ENCODE measurements at regions not wholly inside any gene's neighbourhood (a gene's known extent, or its start where the extent isn't known, plus 50 kb on each side); places are given as distances from the start of the nearest gene placed in this dataset.

DNA sequence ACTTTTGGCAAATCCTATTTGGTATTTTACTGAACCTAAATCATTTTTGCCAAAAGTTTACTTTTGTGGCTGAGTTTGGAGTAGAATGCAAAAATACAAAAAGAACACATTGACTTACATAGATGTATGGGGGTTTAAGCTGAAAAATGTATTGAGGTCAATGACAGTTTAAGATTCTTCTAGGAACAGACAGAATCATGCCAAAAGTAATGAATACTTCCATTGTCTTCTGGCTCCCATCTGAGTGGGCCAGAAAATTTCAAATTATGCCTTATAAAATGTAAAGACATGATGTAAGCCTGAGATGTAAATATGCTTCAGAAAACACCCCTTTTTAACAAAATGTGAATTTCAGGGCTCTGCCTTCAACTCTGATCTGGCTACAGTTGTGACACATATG, 375.1 kb upstream of the DPH6 start:
- no peak overlapping the region for H3K9ac ChIP-seq (ENCODE audit: low read length)
- DNase-seq (ENCODE audit: low read depth), result no peak
- no peaks in the 10 kb centered on the region for H3K36me3 Mint-ChIP-seq (ENCODE audit: low read depth, unreplicated experiment)
- no peak overlapping the region for H2AFZ ChIP-seq (ENCODE audit: low read depth, low read length)
- H3K9me3 Mint-ChIP-seq (ENCODE audit: unreplicated experiment), result no peaks in the 10 kb centered on the region
- H3K4me2 ChIP-seq (ENCODE audit: low read length), result no peak overlapping the region
- no peak overlapping the region for H3K27ac ChIP-seq (ENCODE audit: low read depth, low read length)
- H3K79me2 ChIP-seq (ENCODE audit: insufficient read depth, low read length), result no peaks in the 10 kb centered on the region
- H3K36me3 ChIP-seq (ENCODE audit: insufficient read depth, low read length), result no peaks in the 10 kb centered on the region
- no peaks in the 10 kb centered on the region for H4K20me1 ChIP-seq (ENCODE audit: insufficient read depth, low read length)
- no peak overlapping the region for H3K4me3 Mint-ChIP-seq (ENCODE audit: unreplicated experiment)
- no peaks in the 10 kb centered on the region for H3K9me3 ChIP-seq (ENCODE audit: insufficient read depth, low read depth, low read length)
- H3K4me1 ChIP-seq (ENCODE audit: insufficient read depth, low read length), result no peaks in the 10 kb centered on the region
- H3K27me3 ChIP-seq (ENCODE audit: insufficient read depth, low read length), result no peaks in the 10 kb centered on the region
- H3K27ac Mint-ChIP-seq (ENCODE audit: unreplicated experiment), result no peak overlapping the region
- no peaks in the 10 kb centered on the region for H3K27me3 Mint-ChIP-seq (ENCODE audit: low read depth, unreplicated experiment)
- H3K4me3 ChIP-seq (ENCODE audit: insufficient read depth, low read depth, low read length), result no peak overlapping the region
- TF ChIP-seq EZH2 (IDR thresholded peaks at IDR 0.05; ENCODE audit: insufficient read depth, low read length), result no peak
- TF ChIP-seq, protein P1, sequence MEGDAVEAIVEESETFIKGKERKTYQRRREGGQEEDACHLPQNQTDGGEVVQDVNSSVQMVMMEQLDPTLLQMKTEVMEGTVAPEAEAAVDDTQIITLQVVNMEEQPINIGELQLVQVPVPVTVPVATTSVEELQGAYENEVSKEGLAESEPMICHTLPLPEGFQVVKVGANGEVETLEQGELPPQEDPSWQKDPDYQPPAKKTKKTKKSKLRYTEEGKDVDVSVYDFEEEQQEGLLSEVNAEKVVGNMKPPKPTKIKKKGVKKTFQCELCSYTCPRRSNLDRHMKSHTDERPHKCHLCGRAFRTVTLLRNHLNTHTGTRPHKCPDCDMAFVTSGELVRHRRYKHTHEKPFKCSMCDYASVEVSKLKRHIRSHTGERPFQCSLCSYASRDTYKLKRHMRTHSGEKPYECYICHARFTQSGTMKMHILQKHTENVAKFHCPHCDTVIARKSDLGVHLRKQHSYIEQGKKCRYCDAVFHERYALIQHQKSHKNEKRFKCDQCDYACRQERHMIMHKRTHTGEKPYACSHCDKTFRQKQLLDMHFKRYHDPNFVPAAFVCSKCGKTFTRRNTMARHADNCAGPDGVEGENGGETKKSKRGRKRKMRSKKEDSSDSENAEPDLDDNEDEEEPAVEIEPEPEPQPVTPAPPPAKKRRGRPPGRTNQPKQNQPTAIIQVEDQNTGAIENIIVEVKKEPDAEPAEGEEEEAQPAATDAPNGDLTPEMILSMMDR (IDR thresholded peaks at IDR 0.05; ENCODE audit: insufficient read depth, low read depth, low read length), result no peak
- peaks cover 5% of the 10 kb centered on the region for H3K4me1 Mint-ChIP-seq (ENCODE audit: low read depth, unreplicated experiment)
- FAIRE-seq, result no peak

DNA sequence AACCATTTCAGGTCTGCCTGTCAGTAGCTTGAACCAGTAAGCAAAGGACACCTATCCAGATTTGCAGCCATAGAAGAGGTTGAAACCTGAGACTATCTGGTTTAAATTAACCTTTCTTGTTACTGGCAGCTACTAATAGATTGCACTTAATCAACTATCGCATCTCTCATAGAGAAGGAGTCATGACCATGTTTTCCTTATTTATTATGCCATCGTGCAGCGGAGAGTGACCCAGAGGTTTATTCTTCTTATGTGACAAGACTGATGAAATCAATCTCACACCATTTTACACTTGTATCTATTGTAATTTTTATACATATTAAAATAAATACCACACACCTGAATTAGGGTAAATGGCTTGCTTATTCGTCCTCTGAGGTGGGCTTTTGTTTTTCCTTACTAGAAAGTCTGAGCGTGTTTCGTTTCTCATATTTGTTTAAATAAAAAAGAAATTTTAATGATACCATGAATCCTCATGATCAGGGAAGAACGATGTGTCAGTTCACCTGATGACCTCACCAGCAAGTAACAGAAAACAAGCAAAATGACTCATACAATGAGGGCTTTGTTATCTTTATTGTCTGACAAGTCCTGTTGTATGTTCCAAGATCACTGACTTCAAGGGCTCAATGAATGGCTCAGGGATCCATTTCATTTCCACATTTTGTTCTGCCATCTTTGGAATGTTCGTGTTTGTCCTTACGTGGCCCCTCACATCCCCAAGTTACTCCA, 379.5 kb upstream of the DPH6 start:
- peak; percentile 40 for DNase-seq (ENCODE audit: low read depth)

More for the DNA sequence above, 379.5 kb upstream of the DPH6 start:
- H3K4me3 Mint-ChIP-seq (ENCODE audit: unreplicated experiment), result no peak overlapping the region
- peak overlapping the region; percentile 81 for H3K27ac Mint-ChIP-seq (ENCODE audit: unreplicated experiment)
- FAIRE-seq, result no peak
- no peaks in the 10 kb centered on the region for H4K20me1 ChIP-seq (ENCODE audit: insufficient read depth, low read length)
- no peak for TF ChIP-seq EZH2 (IDR thresholded peaks at IDR 0.05; ENCODE audit: insufficient read depth, low read length)
- TF ChIP-seq, protein P1 (IDR thresholded peaks at IDR 0.05; ENCODE audit: insufficient read depth, low read depth, low read length), result no peak
- no peaks in the 10 kb centered on the region for H3K36me3 Mint-ChIP-seq (ENCODE audit: low read depth, unreplicated experiment)
- H3K4me2 ChIP-seq (ENCODE audit: low read length), result no peak overlapping the region
- H3K4me3 ChIP-seq (ENCODE audit: insufficient read depth, low read depth, low read length), result no peak overlapping the region
- peaks cover 5% of the 10 kb centered on the region for H3K4me1 Mint-ChIP-seq (ENCODE audit: low read depth, unreplicated experiment)
- H3K79me2 ChIP-seq (ENCODE audit: insufficient read depth, low read length), result no peaks in the 10 kb centered on the region
- no peak overlapping the region for H3K9ac ChIP-seq (ENCODE audit: low read length)
- H3K27me3 ChIP-seq (ENCODE audit: insufficient read depth, low read length), result no peaks in the 10 kb centered on the region
- no peaks in the 10 kb centered on the region for H3K9me3 Mint-ChIP-seq (ENCODE audit: unreplicated experiment)
- no peak overlapping the region for H3K27ac ChIP-seq (ENCODE audit: low read depth, low read length)
- no peaks in the 10 kb centered on the region for H3K4me1 ChIP-seq (ENCODE audit: insufficient read depth, low read length)
- peak overlapping the region; percentile 3 for H2AFZ ChIP-seq (ENCODE audit: low read depth, low read length)
- H3K27me3 Mint-ChIP-seq (ENCODE audit: low read depth, unreplicated experiment), result no peaks in the 10 kb centered on the region
- H3K9me3 ChIP-seq (ENCODE audit: insufficient read depth, low read depth, low read length), result no peaks in the 10 kb centered on the region
- H3K36me3 ChIP-seq (ENCODE audit: insufficient read depth, low read length), result no peaks in the 10 kb centered on the region

Measured in astrocyte (in vitro differentiated cells and primary cell).